WTC11 (cell line): ENCODE measurements at regions not wholly inside any gene's neighbourhood (a gene's known extent, or its start where the extent isn't known, plus 50 kb on each side); places are given as distances from the start of the nearest gene placed in this dataset.

Source experiments
- ATAC-seq: fragments of 200-7000 bp; cut with Tn5 transposase; 2 replicates; pipeline ENCODE4 v1.10.0; 2021; ENCODE audit warnings: mild to moderate bottlenecking, moderate library complexity
- CTCF ChIA-PET: fragments of 300-600 bp; sonication (Branson Sonifier 250); formaldehyde crosslinking; loops from one replicate; lab custom pipeline; 2021; ENCODE audit warnings: antibody characterized with exemption; lab: Charles Lee
- POLR2A ChIA-PET: fragments of 350-600 bp; sonication (Branson Sonifier 250); formaldehyde crosslinking; loops from one replicate; lab custom pipeline; 2021; ENCODE audit warnings: antibody characterized with exemption; lab: Charles Lee
- DNase-seq: peaks from one replicate; pipeline ENCODE4 v3.0.0; 2021; ENCODE audit warnings: low spot score
- H3K27ac Mint-ChIP-seq: 2 replicates; pipeline ENCODE4 v1.8.0; 2021; ENCODE audit warnings: mixed read lengths
- H3K27me3 Mint-ChIP-seq: 2 replicates; pipeline ENCODE4 v1.8.0; 2021; ENCODE audit warnings: low read depth, mild to moderate bottlenecking, moderate library complexity, mixed read lengths
- H3K36me3 Mint-ChIP-seq: 2 replicates; pipeline ENCODE4 v1.8.0; 2021; ENCODE audit warnings: mixed read lengths
- H3K4me1 Mint-ChIP-seq: 2 replicates; pipeline ENCODE4 v1.8.0; 2022; ENCODE audit warnings: mixed read lengths
- H3K4me3 Mint-ChIP-seq: 2 replicates; pipeline ENCODE4 v1.8.0; 2021; ENCODE audit warnings: mild to moderate bottlenecking, moderate library complexity, mixed read lengths
- H3K9me3 Mint-ChIP-seq: 2 replicates; pipeline ENCODE4 v1.8.0; 2021; ENCODE audit warnings: mixed read lengths
- CREB1 ChIP-seq: sonication (generic); formaldehyde crosslinking; IDR thresholded peaks from 2 replicates; pipeline ENCODE4 v1.8.0; 2023; ENCODE audit warnings: mild to moderate bottlenecking, missing genetic modification reagents
- ETV6 ChIP-seq: sonication (generic); formaldehyde crosslinking; IDR thresholded peaks from 2 replicates; pipeline ENCODE4 v1.8.1; 2022; ENCODE audit warnings: mild to moderate bottlenecking, missing genetic modification reagents
- GRHL2 ChIP-seq: fragments of 250-450 bp; sonication (Bioruptor Pico); IDR thresholded peaks from 2 replicates; pipeline ENCODE4 v1.8.0; 2022; ENCODE audit warnings: mild to moderate bottlenecking, moderate library complexity; ENCODE audit not compliant: insufficient replicate concordance, severe bottlenecking
- NFATC4 ChIP-seq: fragments of 250-450 bp; sonication (Bioruptor Pico); IDR thresholded peaks from 2 replicates; pipeline ENCODE4 v1.9.0; 2021; ENCODE audit warnings: mild to moderate bottlenecking
- SMAD3 ChIP-seq: sonication (generic); formaldehyde crosslinking; IDR thresholded peaks from 2 replicates; pipeline ENCODE4 v1.8.0; 2022; ENCODE audit warnings: missing genetic modification reagents, mild to moderate bottlenecking, borderline replicate concordance
- SP1 ChIP-seq: sonication (generic); formaldehyde crosslinking; conservative IDR thresholded peaks from 2 replicates; pipeline ENCODE4 v1.8.1; 2022; ENCODE audit warnings: missing genetic modification reagents
- TCF7 ChIP-seq: sonication (generic); formaldehyde crosslinking; IDR thresholded peaks from 2 replicates; pipeline ENCODE4 v1.8.0; 2022; ENCODE audit warnings: mild to moderate bottlenecking, low read depth, missing genetic modification reagents, moderate library complexity
- TEAD4 ChIP-seq: sonication (generic); formaldehyde crosslinking; IDR thresholded peaks from 2 replicates; pipeline ENCODE4 v1.8.0; 2022; ENCODE audit warnings: mild to moderate bottlenecking, missing genetic modification reagents
- ZNF416 ChIP-seq: fragments of 250-450 bp; sonication (Bioruptor Pico); IDR thresholded peaks from 2 replicates; pipeline ENCODE4 v1.9.0; 2021; ENCODE audit warnings: mild to moderate bottlenecking, inconsistent platforms
- TF ChIP-seq, protein P1 (sequence below): sonication (generic); formaldehyde crosslinking; IDR thresholded peaks from 2 replicates; pipeline ENCODE4 v1.8.1; 2023; ENCODE audit warnings: mild to moderate bottlenecking, moderate library complexity, missing genetic modification reagents
- TF ChIP-seq, protein P2 (sequence below): sonication (generic); formaldehyde crosslinking; IDR thresholded peaks from 2 replicates; pipeline ENCODE4 v1.8.1; 2022; ENCODE audit warnings: low read depth, missing genetic modification reagents, borderline replicate concordance
- TF ChIP-seq, protein P3 (sequence below): fragments of 250-450 bp; sonication (Bioruptor Pico); IDR thresholded peaks from 2 replicates; pipeline ENCODE4 v1.9.0; 2021; ENCODE audit warnings: moderate library complexity, mild to moderate bottlenecking, inconsistent platforms, borderline replicate concordance
- TF ChIP-seq, protein P4 (sequence below): sonication (generic); formaldehyde crosslinking; IDR thresholded peaks from 2 replicates; pipeline ENCODE4 v1.8.0; 2022; ENCODE audit warnings: mild to moderate bottlenecking, missing genetic modification reagents
- TF ChIP-seq, protein P5 (sequence below): sonication (generic); formaldehyde crosslinking; IDR thresholded peaks from 2 replicates; pipeline ENCODE4 v1.8.0; 2023; ENCODE audit warnings: missing genetic modification reagents, mild to moderate bottlenecking, borderline replicate concordance
- TF ChIP-seq, protein P6 (sequence below): sonication (generic); formaldehyde crosslinking; IDR thresholded peaks from 2 replicates; pipeline ENCODE4 v1.8.0; 2022; ENCODE audit warnings: mild to moderate bottlenecking, missing genetic modification reagents
- TF ChIP-seq, protein P7 (sequence below): sonication (generic); formaldehyde crosslinking; conservative IDR thresholded peaks from 2 replicates; pipeline ENCODE4 v1.8.1; 2023; ENCODE audit warnings: mild to moderate bottlenecking, low read depth, missing genetic modification reagents, moderate library complexity
- TF ChIP-seq, protein P8 (sequence below): sonication (generic); formaldehyde crosslinking; IDR thresholded peaks from 2 replicates; pipeline ENCODE4 v1.8.1; 2023; ENCODE audit warnings: mild to moderate bottlenecking, missing genetic modification reagents, borderline replicate concordance

DNA sequence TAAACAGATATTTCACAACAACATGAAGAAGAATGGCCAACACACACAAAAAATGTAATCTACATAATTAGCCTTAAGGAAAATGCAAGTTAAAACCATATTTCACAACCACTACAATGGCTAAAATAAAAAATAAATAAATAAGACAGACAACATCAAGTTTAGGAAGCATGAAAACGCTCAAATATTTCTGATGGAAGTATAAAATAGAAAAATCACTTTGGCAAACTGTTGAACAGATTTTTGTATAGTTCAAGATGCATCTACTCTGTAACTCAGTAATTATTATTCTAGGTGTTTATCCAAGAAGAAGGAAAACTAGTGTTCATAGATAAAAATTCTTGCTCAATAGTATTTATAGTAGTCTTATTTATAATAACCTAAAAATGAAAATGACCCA lies 1410.1 kb upstream of the ADGRB3 start (continued):
- TF ChIP-seq, protein P1, sequence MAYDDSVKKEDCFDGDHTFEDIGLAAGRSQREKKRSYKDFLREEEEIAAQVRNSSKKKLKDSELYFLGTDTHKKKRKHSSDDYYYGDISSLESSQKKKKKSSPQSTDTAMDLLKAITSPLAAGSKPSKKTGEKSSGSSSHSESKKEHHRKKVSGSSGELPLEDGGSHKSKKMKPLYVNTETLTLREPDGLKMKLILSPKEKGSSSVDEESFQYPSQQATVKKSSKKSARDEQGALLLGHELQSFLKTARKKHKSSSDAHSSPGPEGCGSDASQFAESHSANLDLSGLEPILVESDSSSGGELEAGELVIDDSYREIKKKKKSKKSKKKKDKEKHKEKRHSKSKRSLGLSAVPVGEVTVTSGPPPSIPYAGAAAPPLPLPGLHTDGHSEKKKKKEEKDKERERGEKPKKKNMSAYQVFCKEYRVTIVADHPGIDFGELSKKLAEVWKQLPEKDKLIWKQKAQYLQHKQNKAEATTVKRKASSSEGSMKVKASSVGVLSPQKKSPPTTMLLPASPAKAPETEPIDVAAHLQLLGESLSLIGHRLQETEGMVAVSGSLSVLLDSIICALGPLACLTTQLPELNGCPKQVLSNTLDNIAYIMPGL: no peak
- TF ChIP-seq ZNF416 (CRISPR knock-in tag) (no peak), CREB1 (CRISPR knock-in tag) (no peak), TCF7 (CRISPR knock-in tag) (no peak)
- TF ChIP-seq, protein P2, sequence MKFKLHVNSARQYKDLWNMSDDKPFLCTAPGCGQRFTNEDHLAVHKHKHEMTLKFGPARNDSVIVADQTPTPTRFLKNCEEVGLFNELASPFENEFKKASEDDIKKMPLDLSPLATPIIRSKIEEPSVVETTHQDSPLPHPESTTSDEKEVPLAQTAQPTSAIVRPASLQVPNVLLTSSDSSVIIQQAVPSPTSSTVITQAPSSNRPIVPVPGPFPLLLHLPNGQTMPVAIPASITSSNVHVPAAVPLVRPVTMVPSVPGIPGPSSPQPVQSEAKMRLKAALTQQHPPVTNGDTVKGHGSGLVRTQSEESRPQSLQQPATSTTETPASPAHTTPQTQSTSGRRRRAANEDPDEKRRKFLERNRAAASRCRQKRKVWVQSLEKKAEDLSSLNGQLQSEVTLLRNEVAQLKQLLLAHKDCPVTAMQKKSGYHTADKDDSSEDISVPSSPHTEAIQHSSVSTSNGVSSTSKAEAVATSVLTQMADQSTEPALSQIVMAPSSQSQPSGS: no peak

DNA sequence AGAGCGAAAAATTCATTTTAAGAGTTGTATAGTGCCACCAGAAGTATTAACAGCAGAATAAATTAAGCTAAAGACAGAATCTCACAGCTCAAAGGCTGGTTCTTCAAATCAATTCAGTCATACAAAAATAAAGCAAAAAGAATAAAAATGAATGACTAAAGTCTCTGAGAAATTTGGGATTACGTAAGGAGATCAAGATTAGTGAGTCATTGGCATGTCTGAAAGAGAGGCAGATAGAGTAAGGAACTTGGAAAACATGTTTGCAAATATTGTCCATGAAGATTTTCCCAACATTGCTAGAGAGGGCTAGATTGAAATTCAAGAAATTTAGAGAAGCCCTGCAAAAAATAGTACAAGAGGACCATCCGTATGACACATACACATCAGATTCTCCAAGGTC lies 1413.9 kb upstream of the ADGRB3 start:
- CTCF ChIA-PET: no interaction called here
- DNase-seq (no peak), ATAC-seq (no peak)
- TF ChIP-seq, protein P3, sequence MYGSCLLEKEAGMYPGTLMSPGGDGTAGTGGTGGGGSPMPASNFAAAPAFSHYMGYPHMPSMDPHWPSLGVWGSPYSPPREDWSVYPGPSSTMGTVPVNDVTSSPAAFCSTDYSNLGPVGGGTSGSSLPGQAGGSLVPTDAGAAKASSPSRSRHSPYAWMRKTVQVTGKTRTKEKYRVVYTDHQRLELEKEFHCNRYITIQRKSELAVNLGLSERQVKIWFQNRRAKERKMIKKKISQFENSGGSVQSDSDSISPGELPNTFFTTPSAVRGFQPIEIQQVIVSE: no peak
- no peak for TF ChIP-seq NFATC4 (CRISPR knock-in tag)
- TF ChIP-seq, protein P4, sequence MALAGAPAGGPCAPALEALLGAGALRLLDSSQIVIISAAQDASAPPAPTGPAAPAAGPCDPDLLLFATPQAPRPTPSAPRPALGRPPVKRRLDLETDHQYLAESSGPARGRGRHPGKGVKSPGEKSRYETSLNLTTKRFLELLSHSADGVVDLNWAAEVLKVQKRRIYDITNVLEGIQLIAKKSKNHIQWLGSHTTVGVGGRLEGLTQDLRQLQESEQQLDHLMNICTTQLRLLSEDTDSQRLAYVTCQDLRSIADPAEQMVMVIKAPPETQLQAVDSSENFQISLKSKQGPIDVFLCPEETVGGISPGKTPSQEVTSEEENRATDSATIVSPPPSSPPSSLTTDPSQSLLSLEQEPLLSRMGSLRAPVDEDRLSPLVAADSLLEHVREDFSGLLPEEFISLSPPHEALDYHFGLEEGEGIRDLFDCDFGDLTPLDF (CRISPR knock-in tag): no peak
- TF ChIP-seq SMAD3 (CRISPR knock-in tag): no peak
- TF ChIP-seq ETV6 (CRISPR knock-in tag): no peak
- TF ChIP-seq SP1 (CRISPR knock-in tag): no peak
- TF ChIP-seq, protein P5, sequence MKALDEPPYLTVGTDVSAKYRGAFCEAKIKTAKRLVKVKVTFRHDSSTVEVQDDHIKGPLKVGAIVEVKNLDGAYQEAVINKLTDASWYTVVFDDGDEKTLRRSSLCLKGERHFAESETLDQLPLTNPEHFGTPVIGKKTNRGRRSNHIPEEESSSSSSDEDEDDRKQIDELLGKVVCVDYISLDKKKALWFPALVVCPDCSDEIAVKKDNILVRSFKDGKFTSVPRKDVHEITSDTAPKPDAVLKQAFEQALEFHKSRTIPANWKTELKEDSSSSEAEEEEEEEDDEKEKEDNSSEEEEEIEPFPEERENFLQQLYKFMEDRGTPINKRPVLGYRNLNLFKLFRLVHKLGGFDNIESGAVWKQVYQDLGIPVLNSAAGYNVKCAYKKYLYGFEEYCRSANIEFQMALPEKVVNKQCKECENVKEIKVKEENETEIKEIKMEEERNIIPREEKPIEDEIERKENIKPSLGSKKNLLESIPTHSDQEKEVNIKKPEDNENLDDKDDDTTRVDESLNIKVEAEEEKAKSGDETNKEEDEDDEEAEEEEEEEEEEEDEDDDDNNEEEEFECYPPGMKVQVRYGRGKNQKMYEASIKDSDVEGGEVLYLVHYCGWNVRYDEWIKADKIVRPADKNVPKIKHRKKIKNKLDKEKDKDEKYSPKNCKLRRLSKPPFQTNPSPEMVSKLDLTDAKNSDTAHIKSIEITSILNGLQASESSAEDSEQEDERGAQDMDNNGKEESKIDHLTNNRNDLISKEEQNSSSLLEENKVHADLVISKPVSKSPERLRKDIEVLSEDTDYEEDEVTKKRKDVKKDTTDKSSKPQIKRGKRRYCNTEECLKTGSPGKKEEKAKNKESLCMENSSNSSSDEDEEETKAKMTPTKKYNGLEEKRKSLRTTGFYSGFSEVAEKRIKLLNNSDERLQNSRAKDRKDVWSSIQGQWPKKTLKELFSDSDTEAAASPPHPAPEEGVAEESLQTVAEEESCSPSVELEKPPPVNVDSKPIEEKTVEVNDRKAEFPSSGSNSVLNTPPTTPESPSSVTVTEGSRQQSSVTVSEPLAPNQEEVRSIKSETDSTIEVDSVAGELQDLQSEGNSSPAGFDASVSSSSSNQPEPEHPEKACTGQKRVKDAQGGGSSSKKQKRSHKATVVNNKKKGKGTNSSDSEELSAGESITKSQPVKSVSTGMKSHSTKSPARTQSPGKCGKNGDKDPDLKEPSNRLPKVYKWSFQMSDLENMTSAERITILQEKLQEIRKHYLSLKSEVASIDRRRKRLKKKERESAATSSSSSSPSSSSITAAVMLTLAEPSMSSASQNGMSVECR (CRISPR knock-in tag): no peak
- Mint-ChIP-seq H3K4me3 (no peak overlapping the region), H3K36me3 (no peaks in the 10 kb centered on the region), H3K27ac (no peak overlapping the region), H3K4me1 (no peaks in the 10 kb centered on the region), H3K27me3 (no peaks in the 10 kb centered on the region), H3K9me3 (peaks cover 3% of the 10 kb centered on the region; the same call in 1 of the 2 replicates)
- POLR2A ChIA-PET: no interaction called here

DNA sequence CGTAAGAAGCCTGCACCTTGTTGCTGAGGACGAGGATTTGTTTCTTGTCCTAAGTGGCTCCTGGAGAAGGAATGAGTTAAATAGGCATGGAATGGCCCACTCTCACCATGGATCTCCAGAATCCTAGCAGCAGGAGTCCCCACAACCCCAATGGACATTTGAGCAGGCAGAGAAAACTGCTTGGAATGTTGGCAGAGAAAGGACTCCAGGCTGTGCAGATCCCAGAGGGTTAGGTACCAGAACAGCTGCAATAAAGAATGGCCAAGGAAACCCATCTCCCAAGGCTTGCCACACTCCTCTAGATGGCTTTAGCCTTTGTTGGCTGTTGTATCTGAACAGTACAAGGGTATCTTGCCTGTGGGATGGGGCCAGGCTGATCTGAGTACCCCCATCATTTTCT lies 1415.7 kb upstream of the ADGRB3 start:
- H3K27me3 Mint-ChIP-seq: no peaks in the 10 kb centered on the region
- H3K9me3 Mint-ChIP-seq: peaks cover 3% of the 10 kb centered on the region; the same call in 1 of the 2 replicates
- POLR2A ChIA-PET: no interaction called here
- H3K4me1 Mint-ChIP-seq: no peaks in the 10 kb centered on the region
- CTCF ChIA-PET: no interaction called here
- ATAC-seq (no peak), DNase-seq (no peak)
- H3K27ac Mint-ChIP-seq: no peak overlapping the region
- no peaks in the 10 kb centered on the region for H3K36me3 Mint-ChIP-seq
- no peak overlapping the region for H3K4me3 Mint-ChIP-seq
- TF ChIP-seq, protein P6, sequence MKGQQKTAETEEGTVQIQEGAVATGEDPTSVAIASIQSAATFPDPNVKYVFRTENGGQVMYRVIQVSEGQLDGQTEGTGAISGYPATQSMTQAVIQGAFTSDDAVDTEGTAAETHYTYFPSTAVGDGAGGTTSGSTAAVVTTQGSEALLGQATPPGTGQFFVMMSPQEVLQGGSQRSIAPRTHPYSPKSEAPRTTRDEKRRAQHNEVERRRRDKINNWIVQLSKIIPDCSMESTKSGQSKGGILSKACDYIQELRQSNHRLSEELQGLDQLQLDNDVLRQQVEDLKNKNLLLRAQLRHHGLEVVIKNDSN (CRISPR knock-in tag): no peak
- TF ChIP-seq, protein P7, sequence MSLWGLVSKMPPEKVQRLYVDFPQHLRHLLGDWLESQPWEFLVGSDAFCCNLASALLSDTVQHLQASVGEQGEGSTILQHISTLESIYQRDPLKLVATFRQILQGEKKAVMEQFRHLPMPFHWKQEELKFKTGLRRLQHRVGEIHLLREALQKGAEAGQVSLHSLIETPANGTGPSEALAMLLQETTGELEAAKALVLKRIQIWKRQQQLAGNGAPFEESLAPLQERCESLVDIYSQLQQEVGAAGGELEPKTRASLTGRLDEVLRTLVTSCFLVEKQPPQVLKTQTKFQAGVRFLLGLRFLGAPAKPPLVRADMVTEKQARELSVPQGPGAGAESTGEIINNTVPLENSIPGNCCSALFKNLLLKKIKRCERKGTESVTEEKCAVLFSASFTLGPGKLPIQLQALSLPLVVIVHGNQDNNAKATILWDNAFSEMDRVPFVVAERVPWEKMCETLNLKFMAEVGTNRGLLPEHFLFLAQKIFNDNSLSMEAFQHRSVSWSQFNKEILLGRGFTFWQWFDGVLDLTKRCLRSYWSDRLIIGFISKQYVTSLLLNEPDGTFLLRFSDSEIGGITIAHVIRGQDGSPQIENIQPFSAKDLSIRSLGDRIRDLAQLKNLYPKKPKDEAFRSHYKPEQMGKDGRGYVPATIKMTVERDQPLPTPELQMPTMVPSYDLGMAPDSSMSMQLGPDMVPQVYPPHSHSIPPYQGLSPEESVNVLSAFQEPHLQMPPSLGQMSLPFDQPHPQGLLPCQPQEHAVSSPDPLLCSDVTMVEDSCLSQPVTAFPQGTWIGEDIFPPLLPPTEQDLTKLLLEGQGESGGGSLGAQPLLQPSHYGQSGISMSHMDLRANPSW (CRISPR knock-in tag): no peak
- TF ChIP-seq, protein P8, sequence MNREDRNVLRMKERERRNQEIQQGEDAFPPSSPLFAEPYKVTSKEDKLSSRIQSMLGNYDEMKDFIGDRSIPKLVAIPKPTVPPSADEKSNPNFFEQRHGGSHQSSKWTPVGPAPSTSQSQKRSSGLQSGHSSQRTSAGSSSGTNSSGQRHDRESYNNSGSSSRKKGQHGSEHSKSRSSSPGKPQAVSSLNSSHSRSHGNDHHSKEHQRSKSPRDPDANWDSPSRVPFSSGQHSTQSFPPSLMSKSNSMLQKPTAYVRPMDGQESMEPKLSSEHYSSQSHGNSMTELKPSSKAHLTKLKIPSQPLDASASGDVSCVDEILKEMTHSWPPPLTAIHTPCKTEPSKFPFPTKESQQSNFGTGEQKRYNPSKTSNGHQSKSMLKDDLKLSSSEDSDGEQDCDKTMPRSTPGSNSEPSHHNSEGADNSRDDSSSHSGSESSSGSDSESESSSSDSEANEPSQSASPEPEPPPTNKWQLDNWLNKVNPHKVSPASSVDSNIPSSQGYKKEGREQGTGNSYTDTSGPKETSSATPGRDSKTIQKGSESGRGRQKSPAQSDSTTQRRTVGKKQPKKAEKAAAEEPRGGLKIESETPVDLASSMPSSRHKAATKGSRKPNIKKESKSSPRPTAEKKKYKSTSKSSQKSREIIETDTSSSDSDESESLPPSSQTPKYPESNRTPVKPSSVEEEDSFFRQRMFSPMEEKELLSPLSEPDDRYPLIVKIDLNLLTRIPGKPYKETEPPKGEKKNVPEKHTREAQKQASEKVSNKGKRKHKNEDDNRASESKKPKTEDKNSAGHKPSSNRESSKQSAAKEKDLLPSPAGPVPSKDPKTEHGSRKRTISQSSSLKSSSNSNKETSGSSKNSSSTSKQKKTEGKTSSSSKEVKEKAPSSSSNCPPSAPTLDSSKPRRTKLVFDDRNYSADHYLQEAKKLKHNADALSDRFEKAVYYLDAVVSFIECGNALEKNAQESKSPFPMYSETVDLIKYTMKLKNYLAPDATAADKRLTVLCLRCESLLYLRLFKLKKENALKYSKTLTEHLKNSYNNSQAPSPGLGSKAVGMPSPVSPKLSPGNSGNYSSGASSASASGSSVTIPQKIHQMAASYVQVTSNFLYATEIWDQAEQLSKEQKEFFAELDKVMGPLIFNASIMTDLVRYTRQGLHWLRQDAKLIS (CRISPR knock-in tag): no peak
- TF ChIP-seq TEAD4 (CRISPR knock-in tag) (no peak), GRHL2 (CRISPR knock-in tag) (no peak)
